SK-N-SH treated with all-trans-retinoic acid at 6 μM for 48 hours (cell line): ENCODE measurements at regions not wholly inside any gene's neighbourhood (a gene's known extent, or its start where the extent isn't known, plus 50 kb on each side); places are given as distances from the start of the nearest gene placed in this dataset.

Experiments
- ARNTL ChIP-seq: fragments of 450-650 bp; formaldehyde crosslinking; IDR thresholded peaks from 2 replicates; pipeline ENCODE4 v1.5.0; 2020; ENCODE audit warnings: low read depth, mild to moderate bottlenecking, moderate library complexity, borderline replicate concordance
- CSDC2 ChIP-seq: fragments of 250-450 bp; sonication (Bioruptor Pico); IDR thresholded peaks from 2 replicates; pipeline ENCODE4 v1.5.0; 2020; ENCODE audit warnings: mild to moderate bottlenecking, moderate library complexity
- ESRRG ChIP-seq: fragments of 250-450 bp; sonication (Bioruptor Pico); IDR thresholded peaks from 2 replicates; pipeline ENCODE4 v1.6.1; 2021; ENCODE audit warnings: mild to moderate bottlenecking
- PPARA ChIP-seq: fragments of 250-450 bp; sonication (Bioruptor Pico); IDR thresholded peaks from 2 replicates; pipeline ENCODE4 v1.5.0; 2020; ENCODE audit warnings: mild to moderate bottlenecking, borderline replicate concordance
- RARB ChIP-seq: fragments of 250-450 bp; sonication (Bioruptor Pico); IDR thresholded peaks from 2 replicates; pipeline ENCODE4 v1.8.0; 2021; ENCODE audit warnings: mild to moderate bottlenecking, moderate library complexity
- TOX ChIP-seq: fragments of 250-450 bp; sonication (Bioruptor Pico); IDR thresholded peaks from 2 replicates; pipeline ENCODE4 v1.8.0; 2021; ENCODE audit warnings: mild to moderate bottlenecking, moderate library complexity, borderline replicate concordance
- ZFP3 ChIP-seq: fragments of 250-450 bp; sonication (Bioruptor Pico); IDR thresholded peaks from 2 replicates; pipeline ENCODE4 v1.5.0; 2020; ENCODE audit warnings: mild to moderate bottlenecking, moderate library complexity
- ZNF70 ChIP-seq: fragments of 450-650 bp; formaldehyde crosslinking; IDR thresholded peaks from 2 replicates; pipeline ENCODE4 v1.5.0; 2020; ENCODE audit warnings: mild to moderate bottlenecking, moderate library complexity
- ZNF8 ChIP-seq: fragments of 450-650 bp; formaldehyde crosslinking; IDR thresholded peaks from 2 replicates; pipeline ENCODE4 v1.5.0; 2020; ENCODE audit warnings: mild to moderate bottlenecking, moderate library complexity
- TF ChIP-seq, protein P1 (sequence below): fragments of 250-450 bp; sonication (Bioruptor Pico); IDR thresholded peaks from 2 replicates; pipeline ENCODE4 v1.8.0; 2020; ENCODE audit warnings: mild to moderate bottlenecking, moderate library complexity, borderline replicate concordance
- TF ChIP-seq, protein P2 (sequence below): fragments of 250-450 bp; sonication (Bioruptor Pico); IDR thresholded peaks from 2 replicates; pipeline ENCODE4 v1.5.1; 2020; ENCODE audit warnings: low read depth, mild to moderate bottlenecking, moderate library complexity
- TF ChIP-seq, protein P3 (sequence below): fragments of 250-450 bp; sonication (Bioruptor Pico); IDR thresholded peaks from 2 replicates; pipeline ENCODE4 v1.5.1; 2021; ENCODE audit warnings: mild to moderate bottlenecking, moderate library complexity
- TF ChIP-seq, protein P4 (sequence below): fragments of 250-450 bp; sonication (Bioruptor Pico); IDR thresholded peaks from 2 replicates; pipeline ENCODE4 v1.8.0; 2021; ENCODE audit warnings: low read depth, mild to moderate bottlenecking, moderate library complexity, borderline replicate concordance

DNA sequence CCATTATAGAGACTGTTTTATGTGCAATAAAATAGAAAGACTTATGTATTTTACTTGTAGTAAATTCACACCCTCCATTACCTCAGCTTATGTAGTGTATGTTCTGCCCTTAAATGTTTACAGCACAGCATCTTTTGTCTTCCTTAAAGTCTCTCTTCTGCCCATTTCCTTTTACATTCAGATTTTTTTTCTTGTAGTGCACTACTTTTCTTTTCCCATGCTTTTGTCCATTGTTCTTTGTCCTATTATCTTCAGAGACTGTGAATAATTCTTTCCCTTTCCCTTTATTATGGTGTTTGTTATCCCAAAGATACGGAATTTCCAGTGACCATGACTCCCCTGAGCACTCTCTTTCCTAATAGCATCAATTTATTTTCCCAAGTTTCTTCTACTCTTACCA lies 66.1 kb upstream of the TYRP1 start:
- TF ChIP-seq RARB (CRISPR knock-in tag) (no peak), ARNTL (CRISPR knock-in tag) (no peak), PPARA (CRISPR knock-in tag) (no peak), ZFP3 (CRISPR knock-in tag) (no peak), CSDC2 (CRISPR knock-in tag) (no peak), ZNF8 (CRISPR knock-in tag) (no peak), ESRRG (CRISPR knock-in tag) (no peak), TOX (CRISPR knock-in tag) (no peak), ZNF70 (CRISPR knock-in tag) (no peak)
- TF ChIP-seq, protein P1, sequence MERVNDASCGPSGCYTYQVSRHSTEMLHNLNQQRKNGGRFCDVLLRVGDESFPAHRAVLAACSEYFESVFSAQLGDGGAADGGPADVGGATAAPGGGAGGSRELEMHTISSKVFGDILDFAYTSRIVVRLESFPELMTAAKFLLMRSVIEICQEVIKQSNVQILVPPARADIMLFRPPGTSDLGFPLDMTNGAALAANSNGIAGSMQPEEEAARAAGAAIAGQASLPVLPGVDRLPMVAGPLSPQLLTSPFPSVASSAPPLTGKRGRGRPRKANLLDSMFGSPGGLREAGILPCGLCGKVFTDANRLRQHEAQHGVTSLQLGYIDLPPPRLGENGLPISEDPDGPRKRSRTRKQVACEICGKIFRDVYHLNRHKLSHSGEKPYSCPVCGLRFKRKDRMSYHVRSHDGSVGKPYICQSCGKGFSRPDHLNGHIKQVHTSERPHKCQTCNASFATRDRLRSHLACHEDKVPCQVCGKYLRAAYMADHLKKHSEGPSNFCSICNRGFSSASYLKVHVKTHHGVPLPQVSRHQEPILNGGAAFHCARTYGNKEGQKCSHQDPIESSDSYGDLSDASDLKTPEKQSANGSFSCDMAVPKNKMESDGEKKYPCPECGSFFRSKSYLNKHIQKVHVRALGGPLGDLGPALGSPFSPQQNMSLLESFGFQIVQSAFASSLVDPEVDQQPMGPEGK (CRISPR knock-in tag): no peak
- TF ChIP-seq, protein P2, sequence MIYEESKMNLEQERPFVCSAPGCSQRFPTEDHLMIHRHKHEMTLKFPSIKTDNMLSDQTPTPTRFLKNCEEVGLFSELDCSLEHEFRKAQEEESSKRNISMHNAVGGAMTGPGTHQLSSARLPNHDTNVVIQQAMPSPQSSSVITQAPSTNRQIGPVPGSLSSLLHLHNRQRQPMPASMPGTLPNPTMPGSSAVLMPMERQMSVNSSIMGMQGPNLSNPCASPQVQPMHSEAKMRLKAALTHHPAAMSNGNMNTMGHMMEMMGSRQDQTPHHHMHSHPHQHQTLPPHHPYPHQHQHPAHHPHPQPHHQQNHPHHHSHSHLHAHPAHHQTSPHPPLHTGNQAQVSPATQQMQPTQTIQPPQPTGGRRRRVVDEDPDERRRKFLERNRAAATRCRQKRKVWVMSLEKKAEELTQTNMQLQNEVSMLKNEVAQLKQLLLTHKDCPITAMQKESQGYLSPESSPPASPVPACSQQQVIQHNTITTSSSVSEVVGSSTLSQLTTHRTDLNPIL (CRISPR knock-in tag): no peak
- TF ChIP-seq, protein P3, sequence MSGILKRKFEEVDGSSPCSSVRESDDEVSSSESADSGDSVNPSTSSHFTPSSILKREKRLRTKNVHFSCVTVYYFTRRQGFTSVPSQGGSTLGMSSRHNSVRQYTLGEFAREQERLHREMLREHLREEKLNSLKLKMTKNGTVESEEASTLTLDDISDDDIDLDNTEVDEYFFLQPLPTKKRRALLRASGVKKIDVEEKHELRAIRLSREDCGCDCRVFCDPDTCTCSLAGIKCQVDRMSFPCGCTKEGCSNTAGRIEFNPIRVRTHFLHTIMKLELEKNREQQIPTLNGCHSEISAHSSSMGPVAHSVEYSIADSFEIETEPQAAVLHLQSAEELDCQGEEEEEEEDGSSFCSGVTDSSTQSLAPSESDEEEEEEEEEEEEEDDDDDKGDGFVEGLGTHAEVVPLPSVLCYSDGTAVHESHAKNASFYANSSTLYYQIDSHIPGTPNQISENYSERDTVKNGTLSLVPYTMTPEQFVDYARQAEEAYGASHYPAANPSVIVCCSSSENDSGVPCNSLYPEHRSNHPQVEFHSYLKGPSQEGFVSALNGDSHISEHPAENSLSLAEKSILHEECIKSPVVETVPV (CRISPR knock-in tag): no peak
- TF ChIP-seq, protein P4, sequence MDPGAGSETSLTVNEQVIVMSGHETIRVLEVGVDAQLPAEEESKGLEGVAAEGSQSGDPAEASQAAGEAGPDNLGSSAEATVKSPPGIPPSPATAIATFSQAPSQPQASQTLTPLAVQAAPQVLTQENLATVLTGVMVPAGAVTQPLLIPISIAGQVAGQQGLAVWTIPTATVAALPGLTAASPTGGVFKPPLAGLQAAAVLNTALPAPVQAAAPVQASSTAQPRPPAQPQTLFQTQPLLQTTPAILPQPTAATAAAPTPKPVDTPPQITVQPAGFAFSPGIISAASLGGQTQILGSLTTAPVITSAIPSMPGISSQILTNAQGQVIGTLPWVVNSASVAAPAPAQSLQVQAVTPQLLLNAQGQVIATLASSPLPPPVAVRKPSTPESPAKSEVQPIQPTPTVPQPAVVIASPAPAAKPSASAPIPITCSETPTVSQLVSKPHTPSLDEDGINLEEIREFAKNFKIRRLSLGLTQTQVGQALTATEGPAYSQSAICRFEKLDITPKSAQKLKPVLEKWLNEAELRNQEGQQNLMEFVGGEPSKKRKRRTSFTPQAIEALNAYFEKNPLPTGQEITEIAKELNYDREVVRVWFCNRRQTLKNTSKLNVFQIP (CRISPR knock-in tag): no peak
